Suppressor macrophage treated with lipopolysaccharide for 4 hours (primary cell): ENCODE measurements at regions not wholly inside any gene's neighbourhood (a gene's known extent, or its start where the extent isn't known, plus 50 kb on each side); places are given as distances from the start of the nearest gene placed in this dataset.

Source experiments
- DNase-seq: peaks from one replicate; pipeline ENCODE4 v3.0.0-alpha.2; 2020

DNA sequence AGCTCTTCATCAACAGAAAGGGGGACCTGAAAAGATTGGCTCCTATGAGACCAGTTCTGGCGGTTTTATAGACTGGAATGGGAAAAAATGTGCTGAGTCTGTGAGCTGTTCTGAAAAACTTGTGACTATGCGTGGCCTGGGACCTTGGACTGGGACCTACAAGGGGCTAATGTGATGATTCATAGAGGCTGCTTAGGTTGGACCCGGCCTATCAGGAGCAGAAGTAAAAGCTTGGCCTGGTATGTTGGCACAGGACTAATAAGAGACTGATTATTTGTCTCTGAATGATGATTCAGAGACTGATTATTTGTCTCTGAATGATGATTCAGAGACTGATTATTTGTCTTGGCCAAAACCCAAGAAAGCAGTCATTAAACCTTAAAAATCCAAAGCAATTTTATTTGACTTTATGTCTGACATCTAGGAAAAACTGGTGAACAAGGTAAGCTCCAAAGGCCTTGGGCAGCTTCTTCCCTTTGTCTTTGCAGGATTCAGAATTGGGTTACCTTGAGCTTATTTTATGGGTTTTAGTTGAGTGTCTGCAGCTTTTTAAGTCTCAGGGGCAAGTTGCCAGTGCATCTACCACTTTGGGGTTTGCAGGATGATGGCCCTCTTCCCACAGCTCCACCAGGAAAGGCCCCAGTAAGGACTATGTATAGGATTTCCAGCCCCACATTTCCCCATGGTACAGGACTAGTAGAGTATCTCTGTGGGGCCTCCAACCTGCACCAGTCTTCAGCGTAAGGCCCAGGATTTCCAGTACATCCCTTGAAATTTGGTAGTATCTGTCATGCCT lies 390.3 kb downstream of the KDM5D start:
- DNase-seq, result no peak

DNA sequence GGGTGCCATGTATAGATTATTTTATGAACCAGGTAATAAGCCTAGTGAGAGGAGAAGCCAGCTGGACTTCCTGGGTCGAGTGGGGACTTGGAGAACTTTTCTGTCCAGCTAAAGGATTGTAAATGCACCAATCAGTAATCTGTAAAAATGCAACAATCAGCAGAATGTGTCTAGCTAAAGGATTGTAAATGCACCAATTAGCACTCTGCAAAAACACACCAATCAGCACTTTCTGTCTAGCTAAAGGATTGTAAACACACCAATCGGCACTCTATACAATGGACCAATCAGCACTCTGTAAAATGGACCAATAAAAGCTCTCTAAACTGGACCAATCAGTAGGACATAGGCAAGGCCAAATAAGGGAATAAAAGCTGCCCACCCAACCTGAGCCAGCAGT lies 392.9 kb downstream of the KDM5D start:
- DNase-seq, result no peak

DNA sequence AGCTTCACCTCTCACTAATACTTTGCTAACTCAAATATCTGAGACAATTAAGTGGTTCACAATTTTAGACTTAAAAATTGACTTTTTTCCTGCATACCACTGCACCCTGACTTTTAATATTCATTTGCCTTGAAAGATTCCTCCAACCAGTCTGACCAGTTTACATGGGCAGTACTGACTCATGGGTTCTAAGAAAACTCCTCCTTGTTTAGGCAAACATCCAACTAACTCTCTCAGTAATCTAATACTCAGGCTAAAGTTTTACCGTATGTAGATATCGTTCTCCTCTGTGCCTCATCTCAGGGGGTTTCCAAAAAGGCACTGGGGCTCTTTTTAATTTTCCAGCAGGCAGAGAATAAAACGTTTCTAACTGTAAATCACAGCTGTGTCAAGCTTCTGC lies 422.8 kb downstream of the KDM5D start:
- no peak for DNase-seq

- no peak for DNase-seq
Measured at GRCh38 chrY:19319135-19319534, 425.4 kb downstream of the KDM5D start.

GRCh38 chrY:19317271-19317987 lies 427.1 kb downstream of the KDM5D start:
- no peak for DNase-seq

DNA sequence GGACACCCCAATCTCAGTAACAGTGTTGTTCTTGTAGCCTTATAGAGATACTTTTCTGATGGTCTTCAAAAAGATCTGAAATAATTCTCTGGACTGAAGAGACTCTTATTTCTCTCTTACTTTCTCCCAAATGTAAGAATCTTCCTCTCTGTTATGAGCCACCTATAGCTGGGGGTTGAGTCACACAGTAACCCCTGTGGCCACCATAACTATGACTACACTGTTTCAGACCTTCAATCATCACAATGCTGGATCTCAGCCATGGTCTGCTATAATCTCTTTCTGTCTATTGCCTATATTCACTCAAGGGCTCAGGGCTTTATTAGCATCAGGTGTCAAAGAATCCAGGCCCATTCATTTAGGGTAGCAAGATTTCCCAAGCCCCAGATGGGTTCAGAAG lies 436.9 kb downstream of the KDM5D start:
- DNase-seq, result no peak

GRCh38 chrY:19303136-19303535 lies 441.4 kb downstream of the KDM5D start:
- DNase-seq, result no peak

- no peak for DNase-seq
Measured at GRCh38 chrY:19290925-19291324, 453.6 kb downstream of the KDM5D start.

DNA sequence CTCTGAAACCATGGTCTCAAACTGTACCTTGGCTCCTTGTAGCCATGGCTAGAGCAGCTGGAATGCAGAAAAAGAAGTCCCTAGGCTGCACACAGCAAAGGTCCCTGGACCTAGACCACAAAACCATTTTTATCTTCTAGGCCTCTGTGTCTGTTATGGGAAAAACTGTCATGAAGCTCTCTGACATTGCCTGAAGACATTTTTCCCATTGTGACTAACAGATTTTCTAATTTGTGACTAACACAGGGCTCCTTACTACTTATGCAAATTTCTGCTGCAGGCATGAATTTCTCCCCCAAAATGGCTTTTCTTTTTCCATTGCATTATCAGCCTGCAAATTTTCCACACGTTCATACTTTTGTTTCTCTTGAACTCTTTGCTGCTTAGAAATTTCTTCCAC lies 470.4 kb downstream of the KDM5D start:
- DNase-seq, result no peak

- DNase-seq, result no peak
Measured at GRCh38 chrY:19268331-19268730, 476.2 kb downstream of the KDM5D start.

- no peak for DNase-seq
Measured at GRCh38 chrY:19265404-19265803, 479.1 kb downstream of the KDM5D start.

DNA sequence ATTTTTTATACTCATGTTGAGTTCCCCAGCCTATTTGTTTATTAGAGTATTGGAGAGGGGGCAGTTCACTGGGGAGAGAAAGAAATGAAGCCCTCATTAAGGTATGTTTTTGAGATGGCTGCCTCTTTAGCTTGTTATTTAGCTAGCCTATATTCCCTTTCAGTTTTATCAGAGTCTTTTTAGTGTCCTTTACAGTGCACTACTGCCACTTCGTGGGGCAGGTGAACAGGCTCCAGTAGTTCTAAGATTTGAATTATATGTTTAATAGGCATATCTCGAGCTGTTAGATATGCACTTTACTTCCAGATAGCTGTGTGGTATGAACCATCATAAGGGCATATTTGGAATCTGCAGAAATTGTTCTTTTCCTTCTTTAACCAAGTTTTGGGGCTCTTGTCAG lies 482.2 kb downstream of the KDM5D start:
- DNase-seq, result no peak

GRCh38 chrY:19232276-19232994 lies 458.9 kb upstream of the HSFY2 start:
- no peak for DNase-seq

DNA sequence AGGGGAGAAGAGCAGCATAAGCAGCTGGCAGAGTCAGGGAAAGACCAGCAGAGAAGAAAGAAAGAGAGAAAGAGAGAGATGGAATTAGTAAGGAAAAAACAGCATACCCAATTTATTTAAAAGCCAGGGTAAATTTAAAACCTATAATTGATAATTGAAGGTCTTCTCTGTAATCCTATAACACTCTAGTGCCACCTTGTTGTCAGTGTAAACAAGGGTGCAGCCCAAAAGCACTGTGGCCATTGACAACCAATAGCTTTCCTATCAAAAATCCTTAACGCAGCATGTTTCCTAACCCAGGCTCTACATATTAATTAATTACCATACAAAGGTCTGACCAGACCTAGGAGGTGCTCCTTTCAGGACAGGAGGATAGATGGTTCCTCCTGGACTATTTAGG lies 447.2 kb upstream of the HSFY2 start:
- no peak for DNase-seq

GRCh38 chrY:19208915-19209314 lies 435.4 kb upstream of the HSFY2 start:
- no peak for DNase-seq

DNA sequence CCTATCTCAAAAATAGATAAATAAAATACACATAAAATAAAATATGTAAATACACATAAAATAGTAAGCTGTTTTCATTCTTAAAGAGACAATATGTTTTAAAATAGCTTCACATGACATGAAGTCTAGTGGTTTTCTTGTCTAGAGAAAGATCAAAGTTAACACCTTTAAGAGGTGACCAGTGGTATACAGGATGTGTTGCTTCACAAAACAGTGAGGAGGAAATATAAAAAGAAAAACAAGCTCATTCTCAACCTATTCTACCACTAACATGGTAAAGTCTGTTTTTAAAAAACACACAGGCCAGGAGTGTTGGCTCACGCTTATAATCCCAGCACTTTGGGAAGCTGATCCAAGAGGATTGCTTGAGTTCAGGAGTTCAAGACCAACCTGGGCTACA lies 433.5 kb upstream of the HSFY2 start:
- DNase-seq, result no peak

DNA sequence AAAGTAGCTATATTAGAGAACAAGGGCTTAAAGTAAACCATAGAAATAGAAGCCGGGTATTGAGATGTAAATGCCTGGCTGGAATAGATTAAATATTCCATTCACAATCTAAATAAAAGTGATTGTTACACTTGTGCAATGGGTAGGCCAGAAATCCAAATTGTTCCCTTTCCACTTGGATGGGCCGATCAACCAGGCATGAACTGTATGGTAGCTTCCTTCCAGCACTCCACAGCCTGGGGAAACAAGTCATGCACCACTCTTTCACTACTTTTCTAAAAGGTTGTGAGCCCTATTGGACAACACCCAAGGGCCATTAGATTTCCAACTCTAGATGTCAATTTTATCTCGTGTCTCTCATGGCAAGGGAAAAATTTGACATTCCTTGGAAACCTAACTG lies 407.3 kb upstream of the HSFY2 start:
- DNase-seq, result no peak

GRCh38 chrY:19168202-19168565 lies 394.6 kb upstream of the HSFY2 start:
- no peak for DNase-seq

DNA sequence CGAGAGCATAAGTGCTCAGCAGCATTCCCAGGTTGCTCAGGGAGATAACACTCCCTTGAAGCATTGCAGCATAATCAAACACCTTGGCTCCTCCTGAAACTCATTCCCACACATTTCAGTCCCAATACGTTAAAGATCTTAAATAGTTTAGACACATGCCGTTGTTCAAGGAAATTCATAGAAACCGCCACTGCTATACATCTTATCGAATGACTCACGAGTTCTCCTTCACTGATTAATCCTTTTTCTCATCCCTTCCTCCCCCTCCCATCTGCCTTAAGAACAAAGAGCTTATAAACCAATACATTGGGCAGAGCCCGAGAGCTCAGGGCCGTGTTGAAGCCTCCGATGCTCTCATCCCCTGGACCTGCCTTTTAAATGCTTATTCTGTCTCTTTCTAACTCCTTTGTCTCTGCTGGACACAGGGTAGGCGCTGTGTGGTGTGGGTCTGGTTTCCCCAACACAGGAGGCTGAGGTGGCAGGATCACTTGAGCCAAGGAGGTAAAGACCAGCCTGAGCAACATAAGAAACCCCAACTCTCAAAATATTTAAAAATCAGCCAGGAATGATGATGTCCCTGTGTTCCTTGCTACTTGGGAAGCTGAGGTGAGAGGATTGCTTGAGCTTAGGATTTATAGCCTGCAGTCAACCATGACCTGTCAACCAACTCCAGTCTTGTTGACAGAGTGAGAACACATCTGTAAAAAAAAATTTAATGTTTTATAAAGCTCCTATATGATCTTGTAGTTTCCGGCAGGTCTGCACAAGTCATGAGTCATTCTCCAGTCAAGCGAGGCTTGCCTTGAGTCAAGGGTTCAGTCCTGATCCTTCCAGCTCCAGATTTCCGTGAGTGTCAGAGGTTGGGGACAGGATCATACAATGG lies 394.0 kb upstream of the HSFY2 start:
- no peak for DNase-seq

- no peak for DNase-seq
Measured at GRCh38 chrY:19148783-19149182, 375.2 kb upstream of the HSFY2 start.

GRCh38 chrY:19146296-19146695 lies 372.8 kb upstream of the HSFY2 start:
- DNase-seq, result no peak

DNA sequence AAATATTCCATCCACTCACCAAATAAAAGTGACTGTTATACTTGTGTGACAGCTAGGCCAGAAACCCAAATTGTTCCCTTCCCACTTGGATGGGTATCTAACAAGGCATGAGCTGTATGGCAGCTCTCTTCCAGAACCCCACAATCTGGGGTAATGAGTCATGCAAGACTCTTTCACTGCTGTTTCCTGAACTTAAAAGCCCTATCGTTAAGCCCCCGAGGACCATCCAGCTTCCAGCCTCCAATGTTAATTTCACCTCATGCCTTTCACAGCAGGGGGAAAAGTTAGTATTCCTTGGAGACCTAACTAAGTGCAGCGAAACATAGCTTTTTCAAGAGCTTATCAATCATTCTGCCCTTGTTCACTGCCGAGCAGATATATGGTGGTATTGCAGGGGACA lies 368.6 kb upstream of the HSFY2 start:
- no peak for DNase-seq
